SIG-M5 treated with dmso at 0.1 percent for 504 hours (cell line): ENCODE measurements at regions not wholly inside any gene's neighbourhood (a gene's known extent, or its start where the extent isn't known, plus 50 kb on each side); places are given as distances from the start of the nearest gene placed in this dataset.
"Not testable (repeated sequence)": the region's sequence is repeated elsewhere in the genome, so short reads cannot be mapped to it uniquely, and the experiment has no call there.

Source experiments
- DNase-seq: peaks from one replicate; lab custom pipeline; 2025; ENCODE audit not compliant: unreplicated experiment; lab: John Stamatoyannopoulos, UW

DNA sequence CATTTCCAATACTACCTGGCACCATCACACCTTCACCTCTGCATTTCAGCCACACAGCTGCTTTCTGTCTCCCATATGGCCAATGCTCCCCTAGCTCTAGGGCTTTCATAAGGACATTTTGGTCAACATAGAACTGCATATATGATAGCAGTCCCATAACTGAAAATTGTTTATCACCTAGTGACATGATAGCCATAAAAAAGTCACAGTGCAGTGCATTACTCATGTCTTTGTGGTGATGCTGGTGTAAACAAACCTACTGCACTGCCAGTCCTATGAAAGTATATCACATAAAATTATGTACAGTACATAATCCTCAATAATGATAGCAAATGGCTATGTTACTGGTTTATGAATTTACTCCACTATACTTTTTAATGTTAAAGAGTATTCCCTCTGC lies 221.0 kb downstream of the NAF1 start:
- DNase-seq: no peak

- no peak for DNase-seq
These were observed 223.4 kb downstream of the NAF1 start for GRCh38 chr4:162943263-162943662.

- DNase-seq: no peak
These were observed 227.8 kb downstream of the NAF1 start for GRCh38 chr4:162938738-162939485.

DNA sequence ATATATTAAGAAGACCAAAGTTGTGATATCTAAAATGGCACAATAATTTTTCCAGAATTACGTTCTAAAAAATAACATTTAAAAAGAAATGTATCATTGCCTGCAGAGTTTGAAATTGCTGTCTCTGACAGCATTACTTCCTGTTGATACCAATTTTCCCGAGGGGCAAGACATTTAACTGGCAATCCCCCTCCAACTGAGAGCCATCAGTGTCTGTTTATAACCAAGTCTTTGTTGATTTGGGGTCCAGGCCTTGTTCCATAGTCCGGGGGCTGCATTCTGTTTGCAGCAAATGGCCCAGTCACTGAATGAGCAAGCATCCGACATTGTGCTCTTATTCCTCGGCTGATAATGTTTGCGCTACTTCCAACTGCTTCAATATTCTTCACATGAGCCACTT lies 231.5 kb downstream of the NAF1 start:
- DNase-seq: no peak

DNA sequence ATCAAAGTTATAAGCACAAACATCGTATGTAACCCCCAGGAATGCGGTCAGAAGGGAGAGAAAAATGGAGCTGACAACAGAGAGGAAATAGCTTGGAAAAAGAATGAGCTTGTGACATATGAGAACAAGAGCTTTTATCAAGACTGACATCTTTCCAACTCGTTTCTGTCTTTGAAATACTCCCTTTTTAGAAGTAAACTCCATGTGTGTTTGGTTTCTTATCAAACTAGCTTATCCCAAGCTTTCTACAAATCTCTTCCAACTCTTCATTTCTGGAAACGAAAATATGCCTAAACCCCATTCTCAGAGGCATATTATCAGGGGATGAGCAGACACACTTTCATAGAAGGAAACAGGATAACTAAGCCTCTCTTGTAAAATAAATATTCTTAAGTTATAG lies 235.4 kb downstream of the NAF1 start:
- DNase-seq: no peak

DNA sequence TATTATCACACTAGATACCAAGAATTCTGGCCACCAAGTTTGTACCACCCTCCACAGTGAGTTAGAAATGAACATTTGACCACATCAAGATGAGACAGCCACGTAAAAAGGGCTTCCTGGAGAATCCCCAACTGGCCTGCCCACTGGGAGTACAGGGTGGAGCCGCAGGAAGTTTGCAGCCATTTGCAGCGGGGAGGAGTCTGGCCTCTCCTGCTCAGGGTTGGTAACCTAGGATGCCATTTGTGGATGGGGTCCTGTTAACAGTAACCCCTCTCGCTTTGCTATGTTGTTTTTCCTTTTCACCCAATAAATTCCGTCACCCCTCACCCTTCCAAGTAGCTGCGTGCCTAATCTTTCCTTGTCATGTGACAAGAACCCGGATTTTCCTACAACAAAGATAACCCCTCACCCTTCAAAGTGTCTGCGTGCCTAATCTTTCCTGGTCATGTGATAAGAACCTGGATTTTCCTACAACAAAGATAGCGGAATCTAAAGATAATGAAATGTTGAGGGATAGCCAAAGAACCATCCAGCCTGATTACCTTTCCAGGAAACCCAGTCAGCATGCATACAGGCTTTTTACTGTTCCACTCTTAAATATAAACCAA lies 245.4 kb downstream of the NAF1 start:
- no peak for DNase-seq

GRCh38 chr4:162920649-162921048 lies 246.0 kb downstream of the NAF1 start:
- DNase-seq: no peak

DNA sequence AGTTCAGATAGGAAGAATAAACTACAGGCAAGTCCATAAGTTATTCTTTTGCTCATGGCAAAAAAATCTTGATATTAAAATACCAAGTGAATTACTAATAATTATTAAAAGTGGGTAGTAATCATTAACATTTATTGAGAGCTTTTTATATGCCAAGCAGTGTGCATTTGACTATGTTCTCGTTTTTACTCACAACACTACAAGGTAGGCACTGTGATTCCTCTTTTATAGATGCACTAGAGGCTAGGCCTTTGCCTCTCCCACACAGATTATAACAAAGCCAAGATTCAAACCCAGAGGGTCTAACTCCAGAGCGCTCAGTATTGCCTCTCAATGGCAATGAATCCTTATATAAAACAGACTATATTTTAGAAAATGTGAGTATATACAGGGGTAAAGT lies 254.2 kb downstream of the NAF1 start:
- no peak for DNase-seq

DNA sequence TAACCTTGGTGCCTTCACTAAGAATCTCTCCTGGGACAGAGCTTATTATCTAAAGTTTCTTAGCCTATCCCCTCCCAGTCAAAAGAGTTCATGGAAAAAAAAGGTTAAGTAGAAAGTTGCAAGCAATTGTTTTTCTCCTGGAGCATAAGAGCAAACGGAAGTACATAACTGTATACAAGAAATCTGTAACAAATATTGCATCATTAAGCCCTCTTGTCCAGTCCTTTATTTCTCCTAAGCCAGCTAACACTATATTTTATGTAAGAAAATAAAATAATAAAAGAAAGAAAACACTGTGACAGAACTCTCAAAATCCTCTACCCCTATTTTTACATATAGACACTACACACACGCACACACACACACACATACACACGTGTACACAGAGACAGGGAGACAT lies 255.3 kb downstream of the NAF1 start:
- DNase-seq: no peak

DNA sequence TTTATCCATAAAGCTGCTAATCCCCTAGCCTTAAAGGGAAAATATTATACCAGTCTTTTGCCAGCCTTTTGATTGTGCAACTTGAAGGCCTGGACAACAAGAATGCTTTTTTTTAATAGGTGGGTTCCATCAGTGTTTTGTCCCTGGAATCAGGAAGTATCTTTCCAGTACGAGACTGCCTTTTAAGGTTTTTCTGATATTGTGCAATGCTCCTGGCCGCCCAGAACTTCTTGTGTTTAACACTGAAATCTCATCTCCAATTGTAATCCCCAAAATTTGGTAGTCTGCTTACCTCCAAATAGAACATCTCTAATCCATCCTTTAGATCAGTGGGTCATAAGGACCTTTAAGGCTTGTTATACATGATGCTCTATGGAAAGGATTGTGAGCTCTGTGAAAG lies 256.7 kb downstream of the NAF1 start:
- DNase-seq: peak; percentile 1

DNA sequence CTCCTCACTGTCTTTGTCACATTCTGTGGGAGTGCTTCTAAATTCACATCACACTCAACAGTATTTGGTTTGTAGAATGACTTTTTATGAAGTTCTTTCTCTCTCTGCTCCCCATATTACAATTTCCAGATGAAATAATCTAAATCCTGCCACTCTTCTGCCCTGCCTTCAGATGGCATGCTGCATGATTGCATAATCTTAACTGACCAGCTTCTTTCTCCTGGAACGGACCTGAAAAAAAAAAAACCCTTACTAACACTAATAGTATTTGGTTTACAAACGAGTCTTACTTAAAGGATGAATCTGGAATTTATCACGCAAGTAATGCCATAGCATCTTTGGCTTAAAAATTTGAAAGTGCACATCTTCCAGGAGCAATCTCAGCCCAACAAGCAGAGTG lies 272.3 kb downstream of the NAF1 start:
- no peak for DNase-seq

GRCh38 chr4:162891788-162892707 lies 274.6 kb downstream of the NAF1 start:
- DNase-seq: peak; percentile 67

DNA sequence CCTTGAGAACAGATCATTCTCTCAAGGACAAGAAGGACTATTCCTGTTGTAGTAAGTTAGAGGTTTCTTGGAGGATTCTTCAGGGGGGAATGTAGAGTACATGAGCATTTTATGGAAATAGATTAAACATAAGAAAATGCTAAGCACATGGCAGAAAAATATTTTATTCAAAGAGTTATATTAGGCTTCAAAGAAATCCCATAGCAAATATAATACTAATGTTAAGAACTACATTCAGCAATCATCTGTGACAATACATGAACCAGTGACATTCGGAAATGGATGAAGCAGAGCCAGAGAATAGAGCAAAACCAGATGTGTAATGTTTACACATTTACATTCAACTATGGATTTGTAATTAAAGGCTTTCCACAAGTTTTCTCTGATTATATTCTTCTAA lies 288.6 kb downstream of the NAF1 start:
- DNase-seq: no peak

DNA sequence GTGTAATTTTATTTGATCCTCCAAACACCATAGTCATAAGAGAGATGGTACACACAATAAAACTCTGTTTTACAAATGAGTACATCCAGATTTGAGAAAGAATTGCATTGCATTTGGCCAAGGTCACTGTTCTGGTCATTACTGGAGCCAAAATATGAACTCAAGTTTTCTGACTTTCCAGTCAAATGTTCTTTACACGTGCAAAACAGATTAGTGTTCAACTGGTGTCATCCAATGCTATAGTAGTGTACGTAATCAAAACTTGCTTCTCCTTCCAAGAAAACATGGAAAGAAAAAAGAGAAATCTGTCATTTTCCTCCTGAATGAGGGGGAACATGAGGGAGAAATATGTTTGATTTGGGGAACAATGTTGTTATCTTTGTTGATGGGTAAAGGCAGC lies 291.9 kb downstream of the NAF1 start:
- DNase-seq: no peak

DNA sequence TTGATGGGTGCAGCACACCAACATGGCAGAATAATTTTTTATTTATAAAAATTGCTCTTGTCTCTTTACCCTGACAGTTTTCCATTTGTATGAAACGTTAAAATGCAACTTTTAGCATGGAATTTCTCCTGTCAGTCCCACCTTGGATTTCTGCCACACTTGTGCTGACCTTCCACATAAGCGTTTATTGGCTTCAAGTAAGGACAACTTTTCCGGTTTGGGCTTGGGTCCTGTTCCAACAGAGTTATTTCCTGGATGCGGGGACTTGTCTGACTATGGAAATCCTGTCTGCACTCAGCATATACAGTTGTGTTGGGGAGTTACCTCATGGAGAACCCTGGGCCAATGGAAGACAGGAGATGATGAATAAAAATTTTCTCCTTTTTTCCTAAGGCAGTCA lies 294.7 kb downstream of the NAF1 start:
- no peak for DNase-seq

DNA sequence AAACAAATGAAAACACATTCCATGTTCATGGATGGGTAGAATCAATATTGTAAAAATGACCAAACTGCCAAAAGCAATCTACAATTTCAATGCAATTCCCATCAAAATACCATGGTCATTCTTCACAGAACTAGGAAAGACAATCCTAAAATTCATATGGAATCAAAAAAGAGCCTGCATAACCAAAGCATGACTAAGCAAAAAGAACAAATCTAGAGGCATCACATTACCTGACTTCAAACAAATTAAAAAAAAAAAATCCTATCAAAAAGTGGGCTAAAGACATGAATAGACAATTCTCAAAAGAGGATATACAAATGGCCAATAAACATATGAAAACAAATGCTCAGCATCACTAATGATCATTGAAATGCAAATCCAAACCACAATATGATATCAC lies 297.5 kb downstream of the NAF1 start:
- DNase-seq: no peak

- DNase-seq: no peak
These were observed 300.1 kb downstream of the NAF1 start for GRCh38 chr4:162866565-162866964.

DNA sequence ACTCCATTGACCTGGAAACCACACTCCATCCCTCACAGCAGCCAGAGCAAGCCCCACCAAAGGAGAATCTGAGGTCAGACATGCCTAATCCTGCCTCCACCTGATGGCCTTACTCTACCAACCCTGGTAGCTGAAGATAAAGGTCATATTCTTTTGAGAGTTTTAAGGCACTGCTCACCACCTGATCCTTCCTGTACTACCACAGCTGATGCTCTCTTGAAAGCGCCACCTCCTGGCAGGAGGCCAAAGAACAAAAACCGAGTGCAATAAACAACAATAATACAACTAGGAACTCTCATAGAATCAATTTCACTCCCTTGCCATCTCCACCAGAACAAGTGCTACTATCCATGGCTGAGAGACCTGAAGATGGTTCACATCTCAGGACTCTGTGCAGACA lies 301.6 kb downstream of the NAF1 start:
- no peak for DNase-seq

GRCh38 chr4:162853788-162854187 lies 312.9 kb downstream of the NAF1 start:
- DNase-seq: no peak

DNA sequence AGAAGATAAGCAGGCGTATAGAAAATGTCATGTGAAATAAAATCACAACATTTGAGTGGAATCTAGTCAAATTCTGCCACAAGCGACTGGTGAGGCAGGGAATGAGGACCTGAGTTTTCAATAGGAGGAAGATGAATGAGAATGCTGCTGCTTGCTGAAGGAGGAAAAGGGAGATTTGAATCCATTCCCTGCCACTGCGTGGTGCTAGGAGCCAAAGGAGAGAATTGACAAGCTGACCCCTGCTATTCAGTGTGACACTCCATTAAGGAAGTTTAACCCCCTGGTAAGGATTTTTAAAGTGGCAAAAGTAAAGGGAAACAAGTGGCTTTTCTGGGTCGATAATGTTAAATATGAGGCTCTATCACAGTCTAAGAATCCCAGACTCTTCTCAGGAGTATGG lies 314.0 kb downstream of the NAF1 start:
- no peak for DNase-seq

- DNase-seq: not testable (repeated sequence)
These were observed 315.4 kb downstream of the NAF1 start for GRCh38 chr4:162851241-162851758.

GRCh38 chr4:162849937-162850336 lies 316.8 kb downstream of the NAF1 start:
- DNase-seq: no peak
